SH-SY5Y (cell line): ENCODE measurements at regions not wholly inside any gene's neighbourhood (a gene's known extent, or its start where the extent isn't known, plus 50 kb on each side); places are given as distances from the start of the nearest gene placed in this dataset.

Experiments used
- GATA2 ChIP-seq: IDR thresholded peaks from 2 replicates; pipeline ENCODE4 v1.6.1; 2011; ENCODE audit warnings: mild to moderate bottlenecking, low read depth, low read length
- GATA3 ChIP-seq: IDR thresholded peaks from 2 replicates; pipeline ENCODE4 v1.6.1; 2011; ENCODE audit warnings: low read depth, mild to moderate bottlenecking, low read length, moderate library complexity

GRCh38 chr21:16519036-16519435 lies 789.3 kb downstream of the USP25 start:
- TF ChIP-seq GATA3 (no peak), GATA2 (no peak)
